NCI-H446 treated with DMSO at 0.1 percent for 48 hours (cell line): ENCODE measurements at regions not wholly inside any gene's neighbourhood (a gene's known extent, or its start where the extent isn't known, plus 50 kb on each side); places are given as distances from the start of the nearest gene placed in this dataset.

Experiments used
- DNase-seq: peaks from one replicate; lab custom pipeline; 2025; lab: John Stamatoyannopoulos, UW

- no peak for DNase-seq
Observed at GRCh38 chr10:10118131-10118530, 899.5 kb upstream of the CELF2 start.

DNA sequence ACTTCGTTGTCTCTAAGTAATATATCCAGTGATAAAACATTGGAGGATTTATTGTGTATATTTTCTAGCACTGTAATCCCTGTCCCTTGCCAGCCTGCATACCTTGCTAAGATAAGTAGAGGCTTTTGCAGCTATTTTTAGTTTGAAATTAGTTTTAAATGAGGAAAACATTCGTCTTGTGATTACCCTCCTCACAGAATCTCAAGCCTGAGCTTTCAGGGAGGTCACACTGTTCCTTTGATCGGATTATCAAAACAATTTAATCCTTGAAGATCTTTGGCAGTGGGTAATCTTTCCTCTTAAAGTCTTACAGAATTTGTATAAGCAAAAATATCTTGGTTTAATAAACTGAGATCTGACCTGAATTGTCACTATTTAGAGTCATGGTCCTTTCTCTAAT lies 897.0 kb upstream of the CELF2 start:
- no peak for DNase-seq

GRCh38 chr10:10125676-10126075 lies 892.0 kb upstream of the CELF2 start:
- no peak for DNase-seq

DNA sequence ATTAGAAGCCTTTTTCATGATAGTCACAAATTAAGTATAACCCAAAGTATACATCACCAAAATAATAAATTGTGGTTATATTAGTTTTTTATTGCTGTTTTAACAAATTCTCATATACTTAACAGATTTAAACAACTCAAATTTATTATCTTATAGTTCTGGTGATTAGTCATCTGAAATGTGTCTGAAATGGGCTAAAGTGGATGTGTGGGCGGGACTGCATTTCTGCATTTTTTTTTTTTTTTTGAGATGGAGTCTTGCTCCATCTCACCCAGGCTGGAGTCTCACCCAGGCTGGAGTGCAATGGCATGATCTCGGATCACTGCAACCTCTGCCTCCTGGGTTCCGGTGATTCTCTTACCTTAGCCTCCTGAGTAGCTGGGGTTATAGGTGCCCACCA lies 891.5 kb upstream of the CELF2 start:
- no peak for DNase-seq

GRCh38 chr10:10128387-10128786 lies 889.3 kb upstream of the CELF2 start:
- DNase-seq: no peak

DNA sequence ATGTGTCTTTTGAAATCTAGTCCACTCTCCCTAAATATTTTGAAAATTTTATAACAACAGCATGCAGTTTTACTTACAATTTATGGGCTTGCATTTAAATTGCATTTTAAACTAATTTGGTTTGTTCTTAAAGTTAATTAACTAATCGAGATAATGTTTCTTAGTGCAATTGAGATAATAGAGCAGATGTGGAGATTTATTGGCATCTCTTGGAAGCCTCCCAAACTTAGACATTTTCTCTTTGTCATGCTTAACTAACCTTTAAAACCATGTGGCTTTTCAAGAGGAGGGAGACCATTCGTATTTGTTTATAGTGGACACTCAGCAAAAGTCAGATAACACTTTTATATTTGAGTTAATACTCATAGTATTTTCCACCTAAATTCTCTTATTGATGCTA lies 887.0 kb upstream of the CELF2 start:
- DNase-seq: no peak

- DNase-seq: no peak
Observed at GRCh38 chr10:10132009-10132408, 885.7 kb upstream of the CELF2 start.

GRCh38 chr10:10133281-10133680 lies 884.4 kb upstream of the CELF2 start:
- DNase-seq: no peak

DNA sequence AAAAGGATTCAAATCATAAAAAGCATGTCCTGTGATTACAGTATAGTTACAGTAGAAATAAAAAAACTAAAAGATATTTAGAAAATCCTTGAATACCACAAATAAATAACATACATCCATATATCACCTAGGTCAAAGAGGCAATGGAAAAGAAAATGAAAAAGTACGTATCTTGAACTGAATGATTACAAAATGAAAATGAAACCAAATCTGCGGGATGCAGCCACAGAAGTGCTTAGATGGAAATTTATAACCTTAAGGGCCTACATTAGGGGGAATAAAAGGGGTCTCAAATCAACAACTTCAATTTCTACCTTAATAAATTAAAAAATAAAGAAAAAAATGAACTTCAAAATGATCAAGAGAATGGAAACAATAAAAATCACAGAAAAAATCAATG lies 879.0 kb upstream of the CELF2 start:
- DNase-seq: no peak

DNA sequence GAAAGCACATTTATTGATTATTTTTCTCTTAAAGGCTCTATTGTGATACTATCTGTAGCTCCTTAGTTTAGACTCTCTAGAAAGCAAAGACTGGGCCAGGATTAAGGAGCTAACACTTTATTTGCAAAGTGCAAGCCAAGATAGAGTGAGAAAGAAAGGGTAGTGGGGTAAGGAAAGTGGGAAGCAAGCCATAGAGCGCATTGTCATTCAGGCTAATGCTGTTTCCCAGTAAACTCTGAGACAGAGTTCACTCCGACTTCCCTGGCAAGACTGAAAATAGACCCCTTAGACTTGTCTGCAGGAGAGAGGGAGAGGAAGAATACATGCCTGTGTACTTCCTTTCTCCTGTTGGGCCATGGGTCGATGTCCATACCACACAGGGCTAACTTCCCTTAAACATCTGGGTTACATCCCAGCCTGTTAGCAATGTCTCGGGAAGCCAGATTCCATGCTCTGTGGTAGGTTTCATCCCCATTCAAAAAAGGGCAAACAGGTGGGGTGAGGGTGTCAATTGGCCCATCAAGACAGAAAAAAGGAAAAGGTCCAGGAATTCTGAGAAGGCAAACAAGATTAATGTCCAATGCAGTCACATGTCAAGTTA lies 875.8 kb upstream of the CELF2 start:
- DNase-seq: no peak

- DNase-seq: no peak
Observed at GRCh38 chr10:10146604-10147003, 871.1 kb upstream of the CELF2 start.

DNA sequence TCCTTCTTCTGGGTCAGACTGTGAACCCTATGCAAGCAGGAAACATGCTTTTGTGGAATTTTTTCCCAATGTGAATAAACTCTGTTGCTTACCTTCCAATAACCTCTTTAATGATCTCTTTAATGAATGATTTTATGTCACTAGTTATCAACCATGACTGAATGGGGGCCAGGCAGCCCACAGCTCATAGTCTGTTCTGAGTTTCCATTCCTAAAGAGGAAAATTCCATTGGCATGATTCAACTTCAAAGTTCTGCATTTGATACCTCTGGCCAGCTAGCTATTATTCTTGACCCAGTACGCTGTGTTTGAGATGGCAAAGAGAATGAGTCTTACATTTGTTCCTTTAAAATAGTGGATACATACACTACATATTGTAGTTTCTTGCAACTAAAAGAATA lies 867.8 kb upstream of the CELF2 start:
- DNase-seq: no peak

- DNase-seq: no peak
Observed at GRCh38 chr10:10156917-10157600, 860.6 kb upstream of the CELF2 start.

GRCh38 chr10:10160821-10161312 lies 856.8 kb upstream of the CELF2 start:
- no peak for DNase-seq

DNA sequence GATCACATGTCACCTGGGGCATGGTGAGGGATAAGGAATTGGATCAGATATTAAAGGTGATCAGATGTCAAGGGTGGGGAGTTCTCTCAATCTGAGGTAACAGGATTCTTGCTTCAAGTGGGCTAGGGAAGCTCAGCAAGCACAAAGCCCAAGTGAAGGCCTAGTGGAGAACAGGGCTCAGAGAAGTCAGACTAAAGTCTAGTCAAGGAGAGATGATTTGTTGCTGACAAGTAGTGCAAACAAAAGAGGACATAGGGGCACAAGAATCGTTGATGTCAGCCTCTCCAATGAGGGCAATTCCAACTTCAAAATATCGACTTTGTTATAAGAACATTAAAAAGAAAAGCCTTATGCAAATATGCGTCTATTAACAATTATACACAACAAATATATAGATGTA lies 852.8 kb upstream of the CELF2 start:
- DNase-seq: no peak

DNA sequence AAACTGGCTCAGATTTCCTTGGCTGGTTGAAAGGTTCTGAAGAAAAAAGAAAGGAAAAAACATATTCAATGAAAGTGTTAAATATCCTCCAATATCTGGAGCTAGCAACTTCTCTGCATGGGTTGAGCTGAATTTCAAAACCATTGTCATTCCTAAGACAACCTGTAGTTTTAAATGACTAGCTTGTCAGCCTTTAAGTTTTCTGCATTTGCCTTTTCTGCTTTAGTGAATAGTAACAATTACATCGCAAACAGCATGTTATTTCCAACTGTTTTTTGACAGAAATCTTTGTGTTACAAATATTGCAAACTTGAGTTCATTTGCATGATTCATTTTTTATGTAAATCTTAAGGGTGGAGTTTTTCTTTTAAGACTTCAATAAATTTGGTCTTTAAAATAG lies 852.3 kb upstream of the CELF2 start:
- no peak for DNase-seq

DNA sequence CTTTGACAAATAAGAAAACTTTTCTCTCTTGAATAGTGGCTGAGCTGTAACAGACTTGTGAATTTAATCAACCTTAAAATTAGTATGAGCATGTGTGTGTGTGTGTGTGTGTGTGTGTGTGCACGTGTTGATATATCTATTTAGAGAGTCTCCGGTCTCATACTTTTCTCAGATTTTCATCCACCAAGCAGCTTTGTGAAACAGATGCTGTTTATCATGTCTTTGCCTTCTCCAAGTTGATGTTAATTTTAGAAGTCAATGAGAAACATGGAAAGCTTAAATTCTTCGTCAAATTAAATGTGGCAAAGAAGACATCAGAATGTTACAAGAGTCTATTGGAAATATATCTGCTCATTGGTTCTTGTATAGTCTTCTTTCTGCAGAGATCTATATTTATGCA lies 839.2 kb upstream of the CELF2 start:
- no peak for DNase-seq

- no peak for DNase-seq
Observed at GRCh38 chr10:10193848-10194247, 823.8 kb upstream of the CELF2 start.

DNA sequence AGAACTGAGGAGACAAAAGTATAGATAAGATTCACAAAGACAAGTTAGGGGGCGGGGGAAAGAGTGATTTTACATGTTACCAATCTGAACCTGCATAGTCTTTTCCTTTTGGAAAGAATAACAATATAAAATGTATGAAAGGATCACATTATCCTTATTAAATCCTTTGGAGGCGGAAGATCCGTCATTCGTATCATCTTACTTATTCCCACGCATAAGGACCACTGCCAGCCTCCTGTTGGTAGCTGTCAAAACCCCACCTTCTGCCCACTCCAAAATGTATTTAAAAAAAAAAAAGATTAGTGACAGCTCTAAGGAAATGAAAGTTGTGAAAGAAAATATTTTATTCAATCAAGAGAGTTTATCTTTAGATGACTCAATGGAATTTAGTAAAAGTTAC lies 821.0 kb upstream of the CELF2 start:
- no peak for DNase-seq

DNA sequence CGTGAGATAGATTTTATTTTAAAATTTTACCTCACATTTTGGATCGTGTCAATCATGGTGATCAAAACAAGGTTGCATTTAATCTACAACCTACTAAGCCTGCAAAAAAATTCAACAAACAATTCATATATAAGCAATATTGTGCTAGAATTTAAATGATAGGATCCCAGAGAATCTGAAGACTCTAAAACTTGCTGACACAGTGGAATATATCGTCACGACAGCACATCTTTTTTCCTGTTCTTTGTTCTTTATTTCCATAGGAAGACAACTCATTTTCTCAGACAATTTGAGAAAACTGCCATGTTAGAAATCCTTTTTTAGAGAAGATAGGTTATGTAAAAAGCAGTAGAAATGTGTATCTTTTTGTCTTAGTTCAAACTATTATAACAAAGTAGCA lies 820.2 kb upstream of the CELF2 start:
- no peak for DNase-seq

DNA sequence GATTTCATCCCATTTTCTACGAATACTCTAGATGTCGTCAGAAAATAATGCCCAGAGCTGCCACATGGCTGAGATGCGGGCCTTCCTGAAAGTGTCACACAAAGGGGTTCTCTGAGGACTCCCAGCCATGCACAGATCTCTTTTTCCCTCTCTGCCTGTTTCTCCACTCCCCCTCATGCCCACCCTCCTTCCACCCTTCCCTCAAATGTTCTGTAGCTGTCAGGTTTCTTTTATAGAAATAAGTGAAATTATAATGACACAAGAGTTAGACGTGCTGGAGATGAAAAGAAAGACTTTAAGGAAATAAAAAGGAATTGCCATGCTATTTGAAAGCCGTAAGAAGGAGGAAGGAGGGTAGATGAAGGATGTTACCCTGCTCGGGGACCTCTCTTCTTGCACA lies 819.3 kb upstream of the CELF2 start:
- DNase-seq: no peak

DNA sequence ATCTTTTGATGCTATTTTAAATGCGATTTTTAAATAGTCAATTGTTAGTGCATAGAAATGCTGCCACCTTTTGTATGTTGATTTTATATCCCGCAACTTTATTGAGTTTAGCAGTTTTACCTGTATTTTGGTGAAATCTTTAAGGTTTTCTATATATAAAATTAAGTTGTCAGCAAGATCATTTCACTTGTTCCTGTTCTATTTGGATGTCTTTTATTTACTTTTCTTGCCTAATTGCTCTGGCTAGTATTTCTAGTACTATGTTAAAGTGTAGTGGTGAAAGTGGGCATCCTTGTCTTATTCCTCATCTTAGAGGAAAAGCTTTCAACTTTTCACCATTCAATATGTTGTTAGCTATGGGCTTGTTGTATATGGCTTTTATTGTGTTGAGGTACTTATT lies 813.3 kb upstream of the CELF2 start:
- no peak for DNase-seq

GRCh38 chr10:10205906-10206305 lies 811.8 kb upstream of the CELF2 start:
- no peak for DNase-seq

DNA sequence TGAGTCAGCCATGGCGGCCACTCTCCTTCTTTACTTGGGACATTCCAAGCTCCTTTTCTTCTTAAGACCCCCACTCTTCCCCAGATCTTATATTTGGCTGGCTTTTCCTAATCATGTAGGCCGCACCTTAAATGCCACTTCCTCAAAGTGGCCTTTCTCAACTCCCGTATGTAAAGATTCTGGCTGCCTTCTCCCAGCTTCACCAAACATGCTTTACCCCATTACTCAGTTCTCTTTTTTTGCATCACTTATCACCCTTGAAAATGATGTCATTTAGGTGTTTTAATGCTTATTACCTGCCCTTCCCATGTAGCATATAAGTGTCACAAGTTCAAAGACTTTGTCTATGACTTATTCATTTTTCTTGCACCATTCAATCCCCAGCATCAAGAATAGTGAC lies 810.1 kb upstream of the CELF2 start:
- DNase-seq: no peak
